ENCODE measurements at regions not wholly inside any gene's neighbourhood (a gene's known extent, or its start where the extent isn't known, plus 50 kb on each side); places are given as distances from the start of the nearest gene placed in this dataset.

GRCh38 chr4:108398316-108398715, 222.1 kb upstream of the RPL34 start:
- DNase-seq, result no peak

DNA sequence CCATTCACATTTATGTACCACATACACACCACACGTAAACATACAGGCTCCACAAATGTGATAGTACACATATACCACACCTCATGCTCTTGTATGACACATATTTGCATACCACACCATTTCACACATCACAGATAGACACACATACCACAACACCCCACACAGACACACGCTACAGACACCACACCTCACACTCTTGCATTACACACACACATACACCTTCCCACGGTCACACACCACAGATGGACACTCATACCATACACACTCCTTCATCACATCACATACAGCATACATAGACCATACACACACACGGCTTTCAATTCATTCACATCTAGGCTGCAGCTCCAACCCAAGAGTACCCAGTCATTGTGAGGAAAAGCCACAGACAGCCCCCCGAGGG, 222.5 kb upstream of the RPL34 start:
- no peak for DNase-seq

DNA sequence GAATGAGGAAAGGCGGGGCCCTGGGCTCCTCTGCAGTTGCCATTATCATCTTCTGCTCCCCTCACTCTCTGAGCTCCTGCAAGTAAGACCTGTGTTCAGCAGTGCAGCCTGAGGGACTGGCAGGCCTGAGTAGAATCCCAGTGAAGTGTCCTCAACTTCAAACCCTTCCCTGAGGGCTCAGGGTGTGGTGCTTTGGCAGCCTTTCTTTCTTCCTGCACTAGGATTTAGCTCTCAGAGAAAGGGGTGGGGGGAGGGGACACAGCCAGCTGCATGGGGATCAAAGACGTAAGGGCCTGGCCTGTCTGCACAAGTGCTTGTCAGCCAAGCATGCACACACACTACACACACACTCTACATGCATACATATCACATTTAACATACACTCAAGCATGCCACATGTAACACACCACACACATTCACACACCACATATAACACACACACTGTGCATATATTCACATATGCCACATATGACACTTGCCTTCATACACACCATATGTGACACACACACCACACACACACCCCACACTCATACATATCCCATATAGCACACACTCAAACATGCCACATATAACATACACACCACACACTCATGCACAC, 223.4 kb upstream of the RPL34 start:
- no peak for DNase-seq

GRCh38 chr4:108395786-108396185, 224.6 kb upstream of the RPL34 start:
- no peak for DNase-seq

GRCh38 chr4:108393890-108394472, 225.2 kb upstream of the LEF1 start:
- DNase-seq, result no peak

- peak; percentile 54 to 55 for DNase-seq
These were observed 223.1 kb upstream of the LEF1 start for GRCh38 chr4:108391701-108392455.

- no peak for DNase-seq
These were observed 216.3 kb upstream of the LEF1 start for GRCh38 chr4:108385076-108385475.

DNA sequence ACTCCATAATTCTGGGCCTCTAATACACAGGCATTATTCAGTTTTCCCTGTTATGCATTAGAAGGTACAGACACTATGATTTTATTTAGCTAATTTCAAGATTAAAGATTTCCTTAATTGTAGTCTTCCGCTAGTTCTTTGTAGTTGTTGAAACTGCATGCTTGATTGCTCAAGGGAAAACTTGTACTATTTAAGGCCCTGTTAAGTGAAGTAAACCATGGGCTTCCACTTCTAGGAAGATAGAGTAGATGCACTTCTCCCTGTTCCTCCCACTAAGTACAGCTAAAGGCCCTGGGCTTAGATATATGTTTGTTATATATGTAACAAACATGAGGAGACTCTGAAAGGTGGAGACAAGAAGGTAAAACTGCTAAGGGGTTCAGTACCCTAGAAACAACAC, 215.8 kb upstream of the LEF1 start:
- no peak for DNase-seq

DNA sequence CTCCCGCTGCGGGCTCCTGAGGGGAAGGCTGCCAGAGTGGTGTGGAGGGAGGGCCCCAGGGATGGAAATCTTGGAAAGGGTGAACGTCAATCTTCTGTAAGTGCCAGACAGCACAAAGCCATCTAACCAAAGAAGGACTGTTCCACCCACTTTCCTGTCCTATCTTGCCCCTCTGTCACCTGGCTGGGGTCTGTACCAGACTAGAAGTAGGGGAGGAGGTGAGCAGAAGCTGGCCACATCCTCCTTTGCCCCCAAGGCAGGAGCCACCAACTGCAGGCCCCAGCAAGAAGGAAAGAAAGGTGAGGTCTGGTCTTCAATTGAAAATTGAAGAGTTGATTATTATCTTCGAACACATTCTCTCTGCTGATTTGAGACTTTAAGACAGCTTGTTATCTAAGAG, 214.4 kb upstream of the LEF1 start:
- no peak for DNase-seq

GRCh38 chr4:108382751-108383150, 214.0 kb upstream of the LEF1 start:
- DNase-seq, result no peak

GRCh38 chr4:108378164-108378563, 209.4 kb upstream of the LEF1 start:
- DNase-seq, result no peak

DNA sequence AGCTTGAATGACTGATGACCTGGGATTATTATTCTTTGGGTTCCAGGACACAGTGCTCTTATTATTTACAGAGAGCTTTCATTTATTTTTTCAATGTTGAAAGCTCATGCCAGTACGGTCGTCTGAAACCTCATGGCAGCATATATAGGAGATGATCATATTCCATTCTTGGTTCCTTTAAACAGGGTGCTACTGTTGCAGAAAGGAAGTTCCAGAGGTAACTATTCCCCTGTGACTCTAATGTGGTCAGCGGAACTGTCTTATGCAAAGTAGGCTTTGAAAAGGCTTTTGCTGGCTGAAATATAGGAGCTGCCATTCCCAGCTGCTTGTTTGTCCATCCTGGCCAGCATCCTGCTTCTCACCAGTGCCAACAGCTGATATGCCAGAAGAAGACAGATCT, 208.3 kb upstream of the LEF1 start:
- DNase-seq, result no peak

DNA sequence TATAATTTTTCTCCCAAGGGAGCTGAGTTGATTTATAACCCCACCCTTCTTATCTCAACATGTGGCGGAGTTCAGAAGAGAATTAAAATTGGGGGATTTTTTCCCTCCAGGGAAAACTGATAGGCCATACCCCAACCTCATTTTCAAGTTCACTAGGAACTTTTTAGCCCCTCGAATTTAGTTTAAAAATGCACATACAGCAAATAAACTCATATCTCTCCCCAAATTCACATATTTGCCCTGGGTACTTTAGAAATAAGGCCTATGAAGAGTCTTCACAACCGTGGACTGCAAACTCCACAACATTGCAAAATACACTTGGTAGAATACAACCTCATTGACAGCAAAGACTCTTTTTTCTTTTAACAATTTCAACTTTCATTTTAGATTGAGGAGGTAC, 206.7 kb upstream of the LEF1 start:
- DNase-seq, result no peak

- DNase-seq, result no peak
These were observed 203.9 kb upstream of the LEF1 start for GRCh38 chr4:108372681-108373080.

- DNase-seq, result no peak
These were observed 202.6 kb upstream of the LEF1 start for GRCh38 chr4:108371282-108371681.

- no peak for DNase-seq
These were observed 201.8 kb upstream of the LEF1 start for GRCh38 chr4:108370291-108371141.

DNA sequence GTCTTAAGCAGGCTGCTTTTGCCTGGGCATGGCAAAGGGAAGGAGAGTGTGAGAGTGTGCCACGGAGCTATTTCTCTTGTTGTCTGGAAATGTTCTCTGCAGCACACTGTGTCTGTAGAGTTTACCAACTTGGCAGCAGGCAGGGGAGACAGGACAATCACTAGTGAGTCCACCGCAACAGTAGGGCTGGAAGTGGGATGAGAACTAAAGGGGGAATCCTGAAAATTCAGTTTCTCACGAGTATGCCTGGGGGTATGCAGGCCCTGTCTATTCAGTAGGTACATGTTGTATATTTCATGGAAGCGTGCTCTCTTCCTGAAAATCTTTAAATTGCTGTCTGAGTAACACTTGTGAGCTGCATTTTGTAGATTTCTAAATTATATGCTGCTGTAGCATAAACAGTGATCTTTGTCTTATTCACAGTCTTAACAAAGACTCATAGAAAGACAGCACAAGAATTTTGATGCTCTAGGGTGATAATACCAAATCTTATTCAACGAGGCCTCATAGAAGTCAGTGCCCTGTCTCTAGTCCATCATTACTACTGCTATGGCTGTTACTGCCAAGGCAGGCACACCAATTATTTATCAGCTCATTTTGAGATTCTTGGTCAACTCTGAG, 200.4 kb upstream of the LEF1 start:
- DNase-seq, result no peak

DNA sequence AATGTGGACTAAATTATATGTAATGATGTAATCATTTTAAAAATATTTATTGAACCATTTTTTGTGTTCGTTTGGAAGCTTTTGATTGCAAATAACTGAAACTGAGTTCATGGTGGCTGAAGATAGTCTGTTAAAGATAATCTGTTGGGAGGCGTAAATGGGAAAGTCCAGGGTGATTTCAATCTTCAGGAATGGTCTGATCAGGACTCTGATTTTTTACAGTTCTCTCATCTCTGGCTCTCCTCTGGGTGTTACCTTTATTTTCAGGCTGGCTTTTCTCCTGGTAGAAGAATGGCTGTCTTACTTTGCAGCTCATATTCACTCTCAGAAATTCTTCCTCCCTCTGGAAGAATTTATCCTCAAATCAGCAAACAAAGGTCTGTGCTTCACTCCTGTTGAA, 199.0 kb upstream of the LEF1 start:
- no peak for DNase-seq

DNA sequence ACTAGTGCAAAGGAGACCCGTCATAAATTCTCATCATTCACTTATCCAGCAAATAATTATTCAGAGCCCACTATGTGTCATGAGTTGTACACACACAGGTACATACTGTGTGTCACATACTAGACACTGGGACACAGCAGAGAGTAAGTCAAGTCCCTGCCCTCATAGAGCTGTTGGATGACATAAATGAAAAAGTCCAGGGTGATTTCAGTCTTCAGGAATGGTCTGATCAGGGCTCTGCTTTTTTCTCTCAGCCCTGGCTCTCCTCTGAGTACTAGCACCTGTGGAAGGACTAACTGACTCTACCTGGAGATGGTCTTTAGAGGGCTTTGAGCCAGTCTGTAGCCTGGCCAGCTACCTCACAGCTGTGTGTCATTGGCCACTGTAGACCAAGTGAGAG, 198.0 kb upstream of the LEF1 start:
- DNase-seq, result no peak

- DNase-seq, result no peak
These were observed 196.8 kb upstream of the LEF1 start for GRCh38 chr4:108365551-108365950.

DNA sequence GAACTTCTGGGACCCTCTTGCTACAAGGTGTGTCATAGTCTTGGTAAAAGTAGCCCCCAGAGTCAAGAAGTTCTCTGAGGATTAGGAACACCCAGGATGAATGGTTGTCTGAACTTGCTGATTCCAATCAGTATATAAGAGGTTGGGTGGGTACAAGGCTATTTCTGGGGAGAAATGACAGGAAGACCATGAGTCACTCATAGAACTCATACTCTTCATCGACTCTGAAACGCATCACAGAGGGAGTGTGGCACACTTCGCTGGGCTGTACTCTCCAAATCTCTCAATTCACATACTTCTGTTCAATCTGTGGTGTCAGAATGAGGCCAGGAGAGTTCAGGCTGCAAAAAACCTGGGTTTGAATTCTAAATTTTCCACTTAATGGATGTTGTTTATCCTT, 193.2 kb upstream of the LEF1 start:
- DNase-seq, result no peak

DNA sequence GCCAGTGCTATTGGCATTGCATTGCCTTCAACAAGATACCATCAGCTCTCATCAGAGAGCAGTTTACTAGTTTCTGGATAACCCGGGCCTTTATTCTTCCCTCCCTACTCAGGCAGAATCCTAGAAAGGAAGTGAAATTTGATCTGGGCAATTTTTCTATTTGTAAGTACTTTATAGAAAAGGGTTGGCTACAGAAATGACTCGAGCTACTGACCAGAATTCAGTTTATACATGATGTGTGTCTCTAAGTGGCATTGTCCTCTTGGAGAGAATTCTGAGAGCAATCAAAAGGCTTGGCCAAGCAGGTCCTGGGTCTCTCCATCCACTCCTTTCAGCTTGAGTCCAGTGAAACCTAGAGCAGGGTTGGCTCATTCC, 192.7 kb upstream of the LEF1 start:
- no peak for DNase-seq

All from inflammatory macrophage (primary cell).